HG02884 (cell line): ENCODE measurements at regions not wholly inside any gene's neighbourhood (a gene's known extent, or its start where the extent isn't known, plus 50 kb on each side); places are given as distances from the start of the nearest gene placed in this dataset.
"Not testable (repeated sequence)": the region's sequence is repeated elsewhere in the genome, so short reads cannot be mapped to it uniquely, and the experiment has no call there.

Source experiments
- ATAC-seq: cut with Tn5 transposase; IDR thresholded peaks from one replicate; pipeline ENCODE4 v1.9.1; 2021; ENCODE audit warnings: mild to moderate bottlenecking, moderate library complexity; ENCODE audit not compliant: unreplicated experiment

- no peak for ATAC-seq
Observed at GRCh38 chr4:84381759-84382158, 117.3 kb downstream of the NKX6-1 start.

DNA sequence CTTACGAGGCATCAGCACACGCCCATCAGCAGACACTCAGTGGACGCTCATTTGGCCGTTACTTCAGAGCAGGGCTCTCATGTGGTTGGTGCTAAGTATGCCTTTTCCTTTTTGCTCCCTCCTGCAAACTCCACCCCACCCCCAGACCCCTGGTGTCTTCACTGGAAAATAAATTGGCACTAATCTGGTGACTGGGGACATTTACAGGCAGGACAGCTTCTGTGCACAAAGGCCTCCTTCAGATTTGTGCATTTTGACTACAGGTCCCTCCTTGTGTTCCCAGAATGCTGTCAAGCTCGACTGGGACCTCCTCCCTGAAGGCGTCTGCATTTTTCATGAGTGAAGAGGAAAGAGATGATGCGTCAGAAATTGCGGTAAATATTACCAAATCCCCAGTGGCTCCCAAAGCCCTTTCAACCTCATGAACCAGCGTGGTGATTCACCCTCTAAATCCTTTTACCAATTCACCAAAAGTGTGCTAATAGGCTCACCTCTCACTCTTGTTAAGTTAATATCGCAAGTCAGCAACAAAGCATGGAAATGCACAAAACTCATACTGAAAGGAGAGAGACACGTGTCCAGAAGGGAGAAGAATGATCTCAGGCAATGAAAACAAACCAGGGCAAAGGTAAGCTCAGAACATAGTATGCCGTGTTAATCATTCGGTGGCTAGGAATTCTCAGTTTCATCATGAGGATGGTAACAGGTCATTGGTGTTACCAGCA is 119.0 kb downstream of the NKX6-1 start:
- no peak for ATAC-seq

DNA sequence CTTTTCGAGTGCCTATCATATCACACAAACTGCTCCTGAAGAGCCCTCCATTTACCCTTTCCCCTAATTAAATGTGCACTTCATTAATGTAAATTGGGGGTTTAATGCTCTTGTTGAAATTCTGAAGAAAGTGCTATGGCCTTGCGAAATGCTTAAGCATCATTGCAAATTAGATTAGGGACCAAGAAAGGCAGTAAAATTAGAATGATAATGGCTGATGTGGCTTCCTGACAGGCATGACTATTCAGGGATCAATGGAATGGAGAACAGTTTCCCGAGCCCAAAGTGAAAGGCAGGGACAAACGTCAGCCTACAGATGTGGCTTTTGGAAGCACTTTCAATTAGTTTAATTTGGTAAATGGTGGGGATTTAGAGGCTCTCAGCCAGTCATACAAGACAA is 120.1 kb downstream of the NKX6-1 start:
- no peak for ATAC-seq

DNA sequence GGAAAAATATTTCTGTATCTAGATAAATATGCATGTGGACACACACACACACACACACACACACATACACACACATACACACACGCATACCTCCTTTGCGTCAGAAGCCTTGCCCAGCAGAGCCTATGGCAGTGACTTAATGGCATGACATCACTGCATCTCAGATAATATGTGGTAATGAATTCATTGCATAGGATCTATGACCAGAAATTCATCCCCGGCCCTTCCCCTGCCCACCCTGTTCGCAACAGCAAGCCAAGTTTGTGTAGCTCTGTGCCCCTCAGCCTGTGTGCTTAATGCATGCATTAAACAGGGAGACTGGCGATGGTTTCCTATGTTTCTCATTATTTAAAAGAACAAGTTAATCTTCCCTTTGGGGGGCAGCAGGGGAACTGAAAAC is 120.7 kb downstream of the NKX6-1 start:
- no peak for ATAC-seq

GRCh38 chr4:84366907-84367306 is 132.2 kb downstream of the NKX6-1 start:
- ATAC-seq = no peak

- no peak for ATAC-seq
Observed at GRCh38 chr4:84366161-84366560, 132.9 kb downstream of the NKX6-1 start.

GRCh38 chr4:84362896-84363655 is 136.0 kb downstream of the NKX6-1 start:
- no peak for ATAC-seq

DNA sequence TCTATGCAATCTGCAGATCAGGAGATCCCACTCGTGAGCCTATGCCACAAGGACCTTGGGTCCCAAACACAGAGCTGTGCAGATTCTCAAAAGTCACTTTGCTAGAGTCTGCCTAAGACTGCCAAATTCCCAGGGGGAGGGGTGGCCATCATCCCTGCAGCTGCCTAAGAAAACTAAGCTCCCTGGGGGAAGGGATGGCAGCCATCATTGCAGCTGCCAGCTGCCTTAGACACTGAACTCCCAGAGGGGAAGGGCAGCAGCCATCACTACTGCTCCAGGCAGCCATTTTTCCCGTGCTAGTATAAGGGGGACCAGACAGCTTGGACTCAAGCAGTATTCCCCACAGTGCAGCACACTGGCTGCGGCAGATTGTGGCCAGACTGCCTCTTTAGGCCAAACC is 156.9 kb downstream of the NKX6-1 start:
- no peak for ATAC-seq

DNA sequence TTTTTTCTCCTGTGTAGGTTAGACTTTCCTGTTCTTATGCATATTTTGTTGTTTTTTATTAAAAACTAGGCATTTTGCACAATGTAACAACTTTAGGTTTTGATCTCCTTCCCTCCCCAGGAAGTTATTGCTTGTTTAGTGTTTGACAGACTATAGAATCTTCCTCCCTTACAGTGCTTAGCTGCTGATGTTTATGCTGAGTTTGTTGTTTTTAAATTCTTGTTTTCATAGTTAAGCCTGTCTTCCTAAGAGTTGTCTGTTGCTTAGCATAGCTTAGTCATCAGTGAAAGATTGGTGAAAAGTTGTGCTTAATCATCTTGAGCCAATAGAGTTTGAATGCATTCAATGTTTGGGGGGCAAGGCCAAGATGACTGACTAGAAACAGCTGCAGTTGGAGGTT is 157.5 kb downstream of the NKX6-1 start:
- no peak for ATAC-seq

GRCh38 chr4:84338367-84338766 is 160.7 kb downstream of the NKX6-1 start:
- ATAC-seq = no peak

- ATAC-seq = no peak
Observed at GRCh38 chr4:84336964-84337705, 162.0 kb downstream of the NKX6-1 start.

DNA sequence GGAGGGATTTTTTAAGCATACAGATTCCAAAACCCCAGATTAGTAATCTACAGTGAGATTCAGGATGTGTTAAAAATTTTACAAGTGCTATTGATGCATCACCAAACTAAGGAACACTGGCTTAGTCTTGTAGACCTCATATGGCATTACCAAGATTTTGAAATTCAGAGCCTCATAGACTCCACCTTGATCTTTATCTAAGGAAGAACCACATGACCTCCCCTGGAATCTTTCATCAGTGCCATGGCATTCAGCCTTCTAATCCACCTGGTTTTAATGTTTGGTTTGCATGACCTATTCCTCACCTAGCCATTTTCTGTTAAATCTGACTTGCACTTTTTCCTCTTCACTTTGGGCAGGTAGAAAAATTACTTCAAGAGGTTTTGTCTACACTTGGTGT is 171.6 kb downstream of the NKX6-1 start:
- no peak for ATAC-seq

GRCh38 chr4:84325625-84326024 is 173.5 kb downstream of the NKX6-1 start:
- no peak for ATAC-seq

GRCh38 chr4:84324303-84325245 is 174.5 kb downstream of the NKX6-1 start:
- no peak for ATAC-seq

- ATAC-seq = no peak
Observed at GRCh38 chr4:84319124-84319523, 180.0 kb downstream of the NKX6-1 start.

GRCh38 chr4:84317513-84317912 is 181.6 kb downstream of the NKX6-1 start:
- no peak for ATAC-seq

GRCh38 chr4:84312426-84313012 is 186.6 kb downstream of the NKX6-1 start:
- no peak for ATAC-seq

DNA sequence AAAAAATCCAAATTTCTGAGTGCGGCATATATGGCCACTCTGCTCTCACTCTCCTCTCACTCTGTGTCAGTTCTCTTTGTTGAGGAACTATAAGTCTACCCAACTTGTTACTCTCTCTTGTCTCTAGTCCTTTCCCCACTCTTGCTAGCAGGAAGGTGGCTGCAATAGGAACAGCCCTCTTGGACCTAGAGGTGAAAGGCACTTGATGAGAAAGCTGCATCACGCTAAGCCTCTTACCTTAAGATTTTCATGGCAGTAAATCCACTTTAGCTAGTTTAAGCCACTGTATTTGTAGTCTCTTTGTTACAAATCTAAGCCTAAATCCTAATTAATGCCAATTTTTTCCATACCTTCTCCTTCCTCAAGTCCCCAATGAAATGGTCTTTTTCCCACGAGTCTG is 189.9 kb downstream of the NKX6-1 start:
- no peak for ATAC-seq

- ATAC-seq = not testable (repeated sequence)
Observed at GRCh38 chr4:84298719-84299254, 200.3 kb downstream of the NKX6-1 start.
